ENCODE measurements at regions not wholly inside any gene's neighbourhood (a gene's known extent, or its start where the extent isn't known, plus 50 kb on each side); places are given as distances from the start of the nearest gene placed in this dataset.

DNA sequence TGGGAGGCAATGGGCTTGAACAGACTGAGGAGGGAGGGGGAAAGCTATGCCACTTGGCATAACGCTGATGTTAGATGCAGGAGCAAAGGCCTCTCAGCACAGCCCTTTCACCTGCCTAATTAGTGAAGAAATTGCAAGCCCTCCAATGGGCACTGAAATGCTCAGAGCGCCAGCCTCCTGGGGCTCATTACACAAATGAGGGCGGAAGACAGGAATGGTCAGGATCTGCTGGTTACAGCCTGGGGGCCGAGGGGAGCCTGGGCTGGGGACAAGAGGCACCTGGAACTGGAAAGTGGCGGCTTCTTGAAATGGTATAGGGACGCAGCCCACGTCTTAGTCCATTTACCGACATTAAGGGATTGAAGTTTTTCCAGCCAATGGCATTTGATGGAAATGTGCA is 50.2 kb upstream of the PLET1 start:
- H3K4me3 ChIP-seq (ENCODE audit: low read depth, low read length): no peak overlapping the region
- no peak for DNase-seq (ENCODE audit: low read depth)
- TF ChIP-seq CTCF (IDR thresholded peaks at IDR 0.05; ENCODE audit: insufficient read depth, low read depth, low read length, missing control alignments): no peak

DNA sequence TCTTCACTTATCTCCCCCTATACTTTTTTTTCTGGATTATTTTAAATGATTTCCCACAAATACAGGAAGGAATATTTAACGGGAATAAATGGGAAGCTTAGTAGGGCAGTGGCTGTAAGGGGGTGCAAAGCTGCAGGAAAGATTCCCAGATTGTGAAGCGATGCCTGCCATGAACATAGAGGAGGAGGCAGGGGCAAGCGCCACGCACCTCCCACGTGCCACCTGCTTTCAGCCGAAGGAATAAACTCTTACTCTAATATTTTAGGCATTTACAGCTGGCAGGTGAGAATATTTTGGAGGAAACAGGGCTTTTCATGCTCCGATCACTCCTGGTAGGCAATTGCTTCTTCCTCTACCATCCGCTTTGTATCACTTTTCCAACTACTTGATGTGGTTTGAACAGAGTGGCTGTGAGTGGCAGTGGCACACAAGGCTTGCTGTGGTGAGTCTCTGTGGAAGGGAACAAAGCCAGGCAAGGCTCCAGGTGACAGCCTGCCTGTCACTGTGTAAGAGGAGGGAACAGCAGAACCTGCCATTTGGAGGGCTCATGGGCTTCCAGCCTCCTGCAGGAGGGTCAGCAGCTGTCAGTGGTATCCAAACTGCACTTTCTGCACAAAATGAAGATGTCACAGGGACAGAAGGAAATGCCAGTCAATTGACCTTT is 54.5 kb upstream of the PLET1 start:
- TF ChIP-seq CTCF (IDR thresholded peaks at IDR 0.05; ENCODE audit: insufficient read depth, low read depth, low read length, missing control alignments): no peak
- H3K4me3 ChIP-seq (ENCODE audit: low read depth, low read length): no peak overlapping the region
- no peak for DNase-seq (ENCODE audit: low read depth)

GRCh38 chr11:112315861-112316739 is 55.4 kb upstream of the PLET1 start:
- TF ChIP-seq CTCF (IDR thresholded peaks at IDR 0.05; ENCODE audit: insufficient read depth, low read depth, low read length, missing control alignments): no peak
- DNase-seq (ENCODE audit: low read depth): no peak
- no peak overlapping the region for H3K4me3 ChIP-seq (ENCODE audit: low read depth, low read length)

GRCh38 chr11:112316971-112317370 is 56.3 kb upstream of the PLET1 start:
- no peak for TF ChIP-seq CTCF (IDR thresholded peaks at IDR 0.05; ENCODE audit: insufficient read depth, low read depth, low read length, missing control alignments)
- DNase-seq (ENCODE audit: low read depth): no peak
- no peak overlapping the region for H3K4me3 ChIP-seq (ENCODE audit: low read depth, low read length)

GRCh38 chr11:112318184-112318591 is 57.5 kb upstream of the PLET1 start:
- DNase-seq (ENCODE audit: low read depth): no peak
- no peak for TF ChIP-seq CTCF (IDR thresholded peaks at IDR 0.05; ENCODE audit: insufficient read depth, low read depth, low read length, missing control alignments)
- no peak overlapping the region for H3K4me3 ChIP-seq (ENCODE audit: low read depth, low read length)

DNA sequence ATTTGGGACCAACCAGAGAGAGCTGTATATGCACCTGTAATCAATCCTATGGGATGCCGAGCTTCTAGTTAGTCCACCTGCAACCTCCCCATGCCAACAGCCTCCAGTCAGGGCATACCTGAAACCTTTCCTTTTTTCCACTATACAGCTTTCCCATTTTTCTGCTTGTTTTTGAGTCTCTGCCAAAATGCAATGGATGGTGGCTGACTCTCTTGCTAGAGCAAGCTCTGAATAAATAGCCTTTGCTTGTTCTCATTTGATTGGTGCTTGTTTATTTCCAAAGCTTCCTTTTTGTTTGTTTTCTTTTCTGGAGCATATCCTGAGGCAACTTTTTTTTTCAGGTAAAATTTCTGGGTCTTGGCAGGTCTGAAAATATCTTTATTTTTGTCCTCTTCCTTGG is 58.0 kb upstream of the PLET1 start:
- no peak for TF ChIP-seq CTCF (IDR thresholded peaks at IDR 0.05; ENCODE audit: insufficient read depth, low read depth, low read length, missing control alignments)
- DNase-seq (ENCODE audit: low read depth): no peak
- H3K4me3 ChIP-seq (ENCODE audit: low read depth, low read length): no peak overlapping the region
